ENCODE measurements at regions not wholly inside any gene's neighbourhood (a gene's known extent, or its start where the extent isn't known, plus 50 kb on each side); places are given as distances from the start of the nearest gene placed in this dataset.

DNA sequence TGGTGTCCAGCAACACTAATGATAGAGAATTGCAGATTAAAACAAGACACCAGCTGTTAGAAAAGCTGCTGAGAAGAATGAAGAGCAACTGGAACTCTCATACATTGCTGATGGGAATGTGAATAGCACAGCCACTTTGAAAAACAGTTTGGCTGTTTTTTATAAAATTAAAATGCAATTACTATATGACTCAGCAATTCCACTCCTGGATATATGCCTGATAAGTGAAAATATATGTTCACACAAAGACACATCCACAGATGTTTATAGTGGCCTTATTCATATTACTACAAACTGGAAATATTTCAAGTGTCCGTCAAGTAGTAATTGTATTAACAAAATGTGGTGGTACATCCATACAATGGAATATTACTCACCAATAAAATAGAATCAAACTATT, 99.7 kb upstream of the HAO2 start:
- 98 to 99% (median 98%) methylated on average over 1 of the region's 1 CpG for WGBS, 3 donors
- DNase-seq (no peak), ATAC-seq (no peak)
- no peaks in the 10 kb centered on the region for H3K27me3 ChIP-seq (ENCODE audit: insufficient read depth in 3 of 3, low read length in 2 of 3)
- intact Hi-C loops (cut with DNase I): no loop called here
- no peaks in the 10 kb centered on the region for H3K9me3 ChIP-seq
- H3K4me1 ChIP-seq: no peaks in the 10 kb centered on the region
- no peak overlapping the region for H3K27ac ChIP-seq
- no peak overlapping the region for H3K4me3 ChIP-seq
- TF ChIP-seq, protein P1, sequence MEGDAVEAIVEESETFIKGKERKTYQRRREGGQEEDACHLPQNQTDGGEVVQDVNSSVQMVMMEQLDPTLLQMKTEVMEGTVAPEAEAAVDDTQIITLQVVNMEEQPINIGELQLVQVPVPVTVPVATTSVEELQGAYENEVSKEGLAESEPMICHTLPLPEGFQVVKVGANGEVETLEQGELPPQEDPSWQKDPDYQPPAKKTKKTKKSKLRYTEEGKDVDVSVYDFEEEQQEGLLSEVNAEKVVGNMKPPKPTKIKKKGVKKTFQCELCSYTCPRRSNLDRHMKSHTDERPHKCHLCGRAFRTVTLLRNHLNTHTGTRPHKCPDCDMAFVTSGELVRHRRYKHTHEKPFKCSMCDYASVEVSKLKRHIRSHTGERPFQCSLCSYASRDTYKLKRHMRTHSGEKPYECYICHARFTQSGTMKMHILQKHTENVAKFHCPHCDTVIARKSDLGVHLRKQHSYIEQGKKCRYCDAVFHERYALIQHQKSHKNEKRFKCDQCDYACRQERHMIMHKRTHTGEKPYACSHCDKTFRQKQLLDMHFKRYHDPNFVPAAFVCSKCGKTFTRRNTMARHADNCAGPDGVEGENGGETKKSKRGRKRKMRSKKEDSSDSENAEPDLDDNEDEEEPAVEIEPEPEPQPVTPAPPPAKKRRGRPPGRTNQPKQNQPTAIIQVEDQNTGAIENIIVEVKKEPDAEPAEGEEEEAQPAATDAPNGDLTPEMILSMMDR (IDR thresholded peaks at IDR 0.05): no peak
- no peaks in the 10 kb centered on the region for H3K36me3 ChIP-seq (ENCODE audit: insufficient read depth in 1 of 2, low read depth in 1 of 2)

- Histone ChIP-seq H3K4me1 (no peaks in the 10 kb centered on the region), H3K9me3 (no peaks in the 10 kb centered on the region), H3K27me3 (ENCODE audit: insufficient read depth in 3 of 3, low read length in 2 of 3) (no peaks in the 10 kb centered on the region), H3K36me3 (ENCODE audit: insufficient read depth in 1 of 2, low read depth in 1 of 2) (no peaks in the 10 kb centered on the region), H3K27ac (no peak overlapping the region), H3K4me3 (no peak overlapping the region)
- peak in 2 of 4 donors; percentile 60 to 77 for ATAC-seq
- intact Hi-C loops (cut with DNase I): loop anchor here in 1 of 2 donors (5.0 kb wide), 1 partner anchor 92 kb away; the partner anchor contains the start of gene HAO2
- 58 to 60% (median 60%) methylated on average over 6 of the region's 6 CpGs for WGBS, 3 donors
- DNase-seq: no peak
- TF ChIP-seq, protein P1 (IDR thresholded peaks at IDR 0.05): peak; percentile 74
Observed at GRCh38 chr1:119275145-119276134, 93.1 kb upstream of the HAO2 start.

DNA sequence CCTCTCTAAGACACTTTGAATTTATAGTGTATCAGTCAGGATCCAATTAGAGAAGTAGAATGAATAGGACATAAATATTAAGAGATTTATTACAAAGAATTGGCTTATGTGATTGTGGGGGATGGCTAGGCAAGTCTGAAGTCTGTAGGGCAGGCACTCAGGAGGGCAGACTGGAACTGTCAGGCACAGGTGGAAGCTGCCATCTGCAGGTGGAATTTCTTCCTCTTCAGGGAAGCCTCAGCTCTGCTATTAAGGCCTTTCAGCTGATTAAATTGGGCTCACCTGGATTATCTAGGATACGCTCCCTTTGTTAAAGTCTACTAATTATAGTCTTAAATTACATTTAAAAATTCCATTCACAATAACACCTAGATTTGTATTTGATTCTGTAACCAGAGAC, 92.0 kb upstream of the HAO2 start:
- peak in 1 of 4 donors; percentile 42 for ATAC-seq
- Histone ChIP-seq H3K9me3 (no peaks in the 10 kb centered on the region), H3K36me3 (ENCODE audit: insufficient read depth in 1 of 2, low read depth in 1 of 2) (no peaks in the 10 kb centered on the region), H3K27me3 (ENCODE audit: insufficient read depth in 3 of 3, low read length in 2 of 3) (no peaks in the 10 kb centered on the region), H3K4me3 (no peak overlapping the region), H3K4me1 (no peaks in the 10 kb centered on the region), H3K27ac (no peak overlapping the region)
- TF ChIP-seq, protein P1 (IDR thresholded peaks at IDR 0.05): no peak
- no peak for DNase-seq
- WGBS, 3 donors: 96 to 100% (median 96%) methylated on average over 1 of the region's 1 CpG
- intact Hi-C loops (cut with DNase I): loop anchor here in 1 of 2 donors (5.0 kb wide), 1 partner anchor 91 kb away; the partner anchor contains the start of gene HAO2

- TF ChIP-seq, protein P1 (IDR thresholded peaks at IDR 0.05): no peak
- ATAC-seq: peak in 1 of 4 donors; percentile 71
- H3K4me1 ChIP-seq: no peaks in the 10 kb centered on the region
- H3K27me3 ChIP-seq (ENCODE audit: insufficient read depth in 3 of 3, low read length in 2 of 3): no peaks in the 10 kb centered on the region
- no peak overlapping the region for H3K4me3 ChIP-seq
- no peak for DNase-seq
- no peak overlapping the region for H3K27ac ChIP-seq
- WGBS, 3 donors: 38 to 49% (median 40%) methylated on average over 8 of the region's 8 CpGs
- H3K9me3 ChIP-seq: no peaks in the 10 kb centered on the region
- intact Hi-C loops (cut with DNase I): loop anchor here in 1 of 2 donors (5.0 kb wide), 2 partner anchors 48 to 88 kb away; partner anchors contain the start of gene HAO2
- no peaks in the 10 kb centered on the region for H3K36me3 ChIP-seq (ENCODE audit: insufficient read depth in 1 of 2, low read depth in 1 of 2)
Observed at GRCh38 chr1:119279456-119280381, 88.9 kb upstream of the HAO2 start.
